Stimulated activated CD4-positive, alpha-beta T cell treated with anti-CD3 and anti-CD28 coated beads, Interleukin-15, amount 100 ng/mL, for 48 hours (primary cell): ENCODE measurements at regions not wholly inside any gene's neighbourhood (a gene's known extent, or its start where the extent isn't known, plus 50 kb on each side); places are given as distances from the start of the nearest gene placed in this dataset.
"Not testable (repeated sequence)": the region's sequence is repeated elsewhere in the genome, so short reads cannot be mapped to it uniquely, and the experiment has no call there.

Source experiments
- DNase-seq, 2 donors: peaks; one replicate each; pipeline ENCODE4 v3.0.0-alpha.2; 2020; ENCODE audit warnings: low read depth in 2 of 2

GRCh38 chr1:181949500-181949899 is 112.0 kb downstream of the ZNF648 start:
- no peak for DNase-seq

- no peak for DNase-seq
Measured at GRCh38 chr1:181948372-181948771, 113.1 kb downstream of the ZNF648 start.

DNA sequence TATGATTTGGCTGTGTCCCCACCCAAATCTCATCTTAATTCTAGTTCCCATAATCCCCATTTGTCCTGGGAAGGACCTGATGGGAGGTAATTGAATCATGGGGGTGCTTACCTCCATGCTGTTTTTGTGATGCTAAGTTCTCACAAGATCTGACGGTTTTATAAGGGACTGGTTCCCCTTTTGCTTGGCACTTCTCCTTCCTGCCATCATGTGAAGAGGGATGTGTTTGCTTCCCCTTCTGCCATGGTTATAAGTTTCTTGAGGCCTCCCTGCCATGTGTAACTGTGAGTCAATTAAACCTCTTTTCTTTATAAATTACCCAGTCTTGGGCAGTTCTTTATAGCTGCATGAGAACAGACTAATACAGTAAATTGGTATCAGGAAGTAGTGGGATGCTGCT is 114.1 kb downstream of the ZNF648 start:
- no peak for DNase-seq

GRCh38 chr1:181936768-181937581 is 124.5 kb downstream of the ZNF648 start:
- peak in 1 of 2 donors; percentile 21 for DNase-seq

DNA sequence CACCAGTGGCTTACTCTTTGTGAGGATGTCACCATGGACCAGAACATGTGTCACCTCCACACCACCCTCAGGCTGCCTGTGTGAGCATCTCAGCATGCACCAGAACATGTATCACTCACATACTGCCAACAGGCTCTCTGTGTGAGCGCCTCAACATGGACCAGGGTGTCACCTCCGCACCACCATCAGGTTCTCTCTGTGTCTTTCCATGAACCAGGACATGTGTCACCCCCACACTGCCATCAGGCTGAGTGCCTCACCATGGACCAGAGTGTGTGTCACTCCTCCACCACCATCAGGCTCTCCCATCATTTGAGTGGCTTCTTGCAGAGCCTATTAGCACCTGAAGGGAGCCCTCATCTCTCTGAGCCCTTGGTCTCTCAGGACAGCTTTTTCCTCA is 125.2 kb downstream of the ZNF648 start:
- DNase-seq, result peak; percentile 0 to 18

- DNase-seq, result no peak
Measured at GRCh38 chr1:181931873-181932272, 129.6 kb downstream of the ZNF648 start.

- no peak for DNase-seq
Measured at GRCh38 chr1:181930187-181930586, 131.3 kb downstream of the ZNF648 start.

DNA sequence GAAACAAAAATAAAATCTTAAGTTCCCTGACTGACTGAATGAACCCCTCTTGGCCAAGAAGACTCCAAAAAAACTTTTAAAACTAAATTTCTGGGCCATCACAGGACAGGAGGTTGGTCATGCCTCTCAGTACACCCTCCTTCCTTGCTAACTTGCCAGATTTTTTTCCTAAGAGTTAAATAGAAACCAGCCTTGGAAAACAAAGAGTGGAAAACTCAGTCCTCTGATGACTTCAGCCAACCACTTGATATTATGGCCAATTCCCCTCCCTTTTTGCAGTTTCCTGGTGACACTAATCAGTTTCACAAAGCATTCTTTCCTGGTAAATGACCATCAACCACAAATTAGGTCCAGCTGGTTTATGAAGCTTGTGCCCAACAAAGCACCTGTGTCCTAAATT is 134.8 kb downstream of the ZNF648 start:
- no peak for DNase-seq

DNA sequence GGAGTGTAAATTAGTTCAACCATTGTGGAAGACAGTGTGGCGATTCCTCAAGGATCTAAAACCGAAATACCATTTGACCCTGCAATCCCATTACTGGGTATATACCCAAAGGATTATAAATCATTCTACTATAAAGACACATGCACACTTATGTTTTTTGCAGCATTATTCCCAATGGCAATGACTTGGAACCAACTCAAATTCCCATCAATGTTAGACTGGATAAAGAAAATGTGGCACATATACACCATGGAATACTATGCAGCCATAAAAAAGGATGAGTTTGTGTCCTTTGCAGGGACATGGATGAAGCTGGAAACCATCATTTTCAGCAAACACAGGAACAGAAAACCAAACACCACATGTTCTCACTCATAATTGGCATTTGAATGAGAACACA is 137.5 kb downstream of the ZNF648 start:
- not testable (repeated sequence) for DNase-seq

DNA sequence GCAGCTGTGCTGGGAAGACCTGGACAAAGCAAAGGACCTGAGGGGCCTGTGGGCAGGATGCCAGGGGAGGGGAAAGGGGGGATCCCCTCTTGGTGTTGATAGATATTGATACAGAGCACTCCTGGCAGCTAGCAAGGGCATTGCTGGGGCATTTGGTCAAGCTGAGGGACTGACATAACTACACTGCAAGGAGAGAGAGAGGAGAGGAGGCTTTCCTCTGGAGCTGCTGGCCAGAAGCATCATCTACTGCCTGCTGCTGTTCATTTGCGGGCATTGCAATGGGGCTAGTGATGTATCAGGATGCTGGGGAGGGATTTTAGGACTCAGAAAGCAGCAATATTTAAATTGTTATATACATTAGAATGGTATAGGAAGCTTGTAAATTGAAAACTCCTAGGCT is 142.0 kb downstream of the ZNF648 start:
- no peak for DNase-seq

- no peak for DNase-seq
Measured at GRCh38 chr1:181918880-181919525, 142.5 kb downstream of the ZNF648 start.

DNA sequence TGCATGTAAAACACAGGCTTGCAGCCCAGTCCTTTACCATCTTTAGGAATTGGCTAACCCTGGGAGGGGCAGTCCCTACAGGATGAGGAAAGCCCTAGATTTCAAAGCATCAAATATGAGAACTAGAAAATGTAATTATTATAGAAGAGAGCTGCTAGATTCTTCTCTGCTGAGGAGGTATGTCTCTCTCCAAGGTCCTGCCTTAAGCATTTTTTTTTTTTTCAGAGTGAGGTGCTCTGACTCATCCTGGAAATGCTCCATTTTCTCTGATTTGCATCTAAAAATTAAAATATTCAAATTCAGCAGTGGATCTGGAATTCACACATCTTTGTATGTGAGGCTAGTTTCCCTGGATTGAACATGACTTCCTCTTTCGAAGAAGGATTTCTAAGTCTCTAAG is 149.8 kb downstream of the ZNF648 start:
- no peak for DNase-seq

DNA sequence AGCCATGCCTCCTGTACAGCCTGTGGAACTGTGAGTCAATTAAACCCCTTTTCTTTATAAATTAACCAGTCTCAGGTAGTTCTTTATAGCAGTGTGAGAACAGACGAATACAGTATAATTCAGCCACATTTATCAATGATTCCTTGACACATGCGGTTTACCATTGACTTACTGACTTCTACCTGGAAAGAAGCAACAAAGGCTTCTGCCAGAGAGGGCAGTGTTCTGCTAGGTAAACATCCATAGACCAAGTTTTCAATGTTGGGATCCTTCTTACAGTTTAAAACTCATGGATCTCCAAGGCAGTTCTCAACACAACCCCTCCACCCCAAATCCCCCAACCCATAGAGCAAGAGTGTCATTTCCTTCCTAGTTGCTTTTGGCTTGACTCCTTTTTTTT is 150.6 kb downstream of the ZNF648 start:
- DNase-seq, result no peak

GRCh38 chr1:181909010-181909409 is 152.5 kb downstream of the ZNF648 start:
- DNase-seq, result no peak

DNA sequence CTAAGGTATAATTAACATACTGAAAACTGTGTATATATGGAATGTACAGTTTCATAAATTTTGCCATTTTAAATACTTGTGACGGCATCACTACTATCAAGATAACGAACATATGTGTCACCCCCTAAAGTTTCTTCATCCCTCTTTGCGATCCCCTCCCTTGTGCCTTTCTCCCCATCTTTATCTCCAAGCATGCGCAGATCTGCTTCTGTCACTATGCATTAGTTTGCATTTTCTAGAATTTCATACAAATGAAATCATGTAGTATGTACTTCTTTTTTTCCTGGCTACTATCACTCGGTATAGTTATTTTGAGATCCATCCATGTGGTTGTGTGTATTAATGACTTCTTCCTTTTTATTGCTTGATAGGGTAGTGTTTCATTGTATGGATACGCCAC is 154.9 kb downstream of the ZNF648 start:
- DNase-seq, result no peak

- no peak for DNase-seq
Measured at GRCh38 chr1:181905944-181906597, 155.4 kb downstream of the ZNF648 start.

DNA sequence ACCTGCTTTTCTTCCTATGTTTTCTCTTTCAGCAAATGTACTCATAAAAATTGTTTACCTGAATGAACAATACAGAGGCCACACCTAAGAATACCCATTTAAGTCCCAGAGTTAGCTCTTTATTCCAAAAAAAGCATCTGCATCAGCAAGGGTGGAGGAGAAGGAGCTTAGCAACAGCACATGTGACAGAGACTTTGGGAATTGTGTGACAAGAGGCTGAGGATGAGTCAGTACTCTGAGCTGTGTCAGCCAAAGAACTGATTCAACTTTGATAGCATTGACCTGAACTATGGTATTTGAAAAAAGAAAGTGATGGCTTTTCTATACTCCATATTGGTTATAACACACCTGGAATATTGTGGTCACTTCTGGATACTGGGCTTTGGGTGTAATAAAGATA is 162.7 kb downstream of the ZNF648 start:
- DNase-seq, result no peak

GRCh38 chr1:181896824-181897223 is 164.7 kb downstream of the ZNF648 start:
- no peak for DNase-seq

DNA sequence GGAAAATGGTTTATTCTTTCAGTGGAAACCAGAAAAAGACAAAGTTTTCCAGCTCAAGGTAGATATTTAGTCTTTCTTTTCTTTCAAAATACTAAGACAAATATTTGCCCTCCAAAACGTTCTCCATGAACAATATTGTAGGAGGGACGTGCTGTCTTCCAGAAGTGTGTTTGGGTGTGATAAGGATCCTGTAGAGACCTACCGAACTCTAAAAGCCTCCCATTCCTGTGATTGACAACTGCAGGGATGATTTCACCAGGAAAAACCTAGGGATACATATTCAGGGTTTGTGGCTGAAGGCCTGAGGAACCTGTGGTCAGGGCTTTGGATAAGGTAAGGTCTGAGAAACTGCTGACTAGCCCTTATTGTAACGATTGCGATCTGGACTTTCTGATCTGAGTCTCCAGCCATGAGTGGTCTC is 167.1 kb downstream of the ZNF648 start:
- no peak for DNase-seq

DNA sequence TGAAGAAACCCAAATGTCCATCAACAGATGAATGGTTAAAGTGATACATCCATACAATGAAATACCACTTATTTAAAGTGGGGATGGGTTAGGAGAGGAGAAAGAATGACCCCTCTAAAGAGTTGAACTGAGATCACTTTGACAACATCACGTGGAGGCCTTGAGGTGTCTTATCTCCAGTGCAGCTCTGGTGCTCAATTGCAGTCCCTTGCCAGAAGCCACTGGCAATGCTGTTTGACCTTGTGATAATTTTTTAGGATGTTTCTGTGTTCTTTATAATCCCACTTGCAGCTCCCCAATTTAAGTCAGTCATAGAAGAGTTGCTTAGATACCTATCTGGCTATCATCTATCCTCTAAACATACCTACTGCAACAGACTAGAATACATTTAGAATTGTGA is 167.6 kb downstream of the ZNF648 start:
- no peak for DNase-seq

GRCh38 chr1:181893150-181893549 is 168.4 kb downstream of the ZNF648 start:
- not testable (repeated sequence) for DNase-seq

DNA sequence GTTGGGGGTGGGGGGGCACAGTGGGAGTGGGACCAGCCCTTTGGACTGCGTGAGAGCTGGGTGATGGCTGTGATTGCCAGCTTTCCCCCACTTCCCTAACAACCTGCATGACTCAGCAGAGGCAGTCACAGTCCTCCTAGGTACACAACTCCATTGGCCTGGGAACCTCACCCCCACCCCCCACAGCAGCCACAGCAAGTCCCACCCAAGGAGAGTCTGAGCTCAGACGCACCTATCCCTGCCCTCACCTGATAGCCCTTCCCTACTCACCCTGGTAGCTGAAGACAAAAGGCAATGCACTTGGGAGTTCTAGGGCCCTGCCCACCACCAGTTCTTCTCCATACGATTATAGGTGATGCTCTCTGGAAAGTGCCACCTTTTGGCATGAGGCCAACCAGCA is 188.9 kb downstream of the ZNF648 start:
- no peak for DNase-seq

DNA sequence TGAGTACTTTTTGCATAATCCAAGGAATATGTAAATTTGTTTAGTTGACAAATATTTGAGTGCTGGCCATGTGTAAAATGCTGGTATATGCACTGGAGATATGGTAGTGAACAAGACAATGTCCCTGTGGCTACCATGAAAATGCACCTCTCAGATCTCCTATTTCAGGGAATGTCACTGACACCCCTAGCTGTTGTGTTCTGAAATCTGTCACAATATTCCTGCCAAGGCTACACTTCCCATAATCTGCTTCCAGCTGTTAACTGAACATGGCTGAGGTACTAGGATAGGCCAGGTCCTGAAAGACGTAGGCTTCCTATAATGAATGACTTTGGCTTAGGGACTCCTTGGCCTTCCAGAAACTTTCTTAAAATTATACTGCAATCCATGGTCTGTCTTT is 197.8 kb downstream of the ZNF648 start:
- DNase-seq, result no peak
